H1 (cell line): ENCODE measurements at regions not wholly inside any gene's neighbourhood (a gene's known extent, or its start where the extent isn't known, plus 50 kb on each side); places are given as distances from the start of the nearest gene placed in this dataset.

Experiments
- ASH2L ChIP-seq: fragments of 200-600, 300-600 bp; sonication (generic); IDR thresholded peaks from one replicate; pipeline ENCODE4 v1.7.1; 2017; ENCODE audit warnings: low read length
- ATF2 ChIP-seq: IDR thresholded peaks from 2 replicates; pipeline ENCODE4 v1.6.1; 2012; ENCODE audit warnings: low read length, inconsistent platforms
- CHD1 ChIP-seq: IDR thresholded peaks from 2 replicates; pipeline ENCODE4 v1.6.1; 2012; ENCODE audit warnings: low read depth, low read length, improper control_type of control experiment
- CTCF ChIP-seq, 3 experiments: IDR thresholded peaks; 1 replicate in 2 of 3; 2 replicates in 1 of 3; pipeline versions ENCODE4 v1.5.1 to v1.6.1; 2011; ENCODE audit warnings: low read length in 3 of 3, mild to moderate bottlenecking in 3 of 3, inconsistent platforms in 2 of 3, low read depth in 1 of 3, moderate library complexity in 1 of 3; ENCODE audit not compliant: insufficient read depth in 1 of 3; ENCODE audit errors: control extremely low read depth in 1 of 3
- E2F6 ChIP-seq: IDR thresholded peaks from 2 replicates; pipeline ENCODE4 v1.6.1; 2012; ENCODE audit warnings: inconsistent platforms
- EGR1 ChIP-seq: IDR thresholded peaks from 2 replicates; pipeline ENCODE4 v1.6.1; 2011; ENCODE audit warnings: low read depth, low read length, borderline replicate concordance
- EP300 ChIP-seq, 2 experiments: IDR thresholded peaks; 1 replicate in 1 of 2; 2 replicates in 1 of 2; pipeline ENCODE4 v1.6.1; 2011 to 2012; ENCODE audit warnings: low read depth in 2 of 2, low read length in 2 of 2, mild to moderate bottlenecking in 2 of 2, borderline replicate concordance in 1 of 2, inconsistent platforms in 1 of 2, moderate library complexity in 1 of 2
- EZH2 ChIP-seq: fragments of 200-600 bp; sonication (generic); IDR thresholded peaks from 2 replicates; pipeline ENCODE4 v1.7.1; 2012; ENCODE audit warnings: low read depth, mild to moderate bottlenecking, moderate library complexity, low read length, inconsistent platforms; ENCODE audit not compliant: severe bottlenecking
- GTF2F1 ChIP-seq: IDR thresholded peaks from 2 replicates; pipeline ENCODE4 v1.6.1; 2012; ENCODE audit warnings: low read depth, low read length, improper control_type of control experiment, borderline replicate concordance
- HDAC2 ChIP-seq, 2 experiments: fragments of 300-600 bp in 1 of 2; sonication (generic) in 1 of 2; IDR thresholded peaks; 2 replicates each; pipeline ENCODE4 v1.6.1; 2011 to 2012; ENCODE audit warnings: low read depth in 2 of 2, low read length in 2 of 2, mild to moderate bottlenecking in 2 of 2, moderate library complexity in 2 of 2, borderline replicate concordance in 1 of 2, inconsistent platforms in 1 of 2
- MAX ChIP-seq: IDR thresholded peaks from 2 replicates; pipeline ENCODE4 v1.6.1; 2012; ENCODE audit warnings: inconsistent platforms
- POLR2A ChIP-seq, 2 experiments: IDR thresholded peaks; 1 replicate in 1 of 2; 2 replicates in 1 of 2; pipeline ENCODE4 v1.6.1; 2011; ENCODE audit warnings: low read depth in 2 of 2, low read length in 2 of 2, mild to moderate bottlenecking in 2 of 2; ENCODE audit errors: control extremely low read depth in 1 of 2
- SIX5 ChIP-seq: IDR thresholded peaks from 2 replicates; pipeline ENCODE4 v1.6.1; 2011; ENCODE audit warnings: mild to moderate bottlenecking, low read depth, low read length
- ZNF274 ChIP-seq: IDR thresholded peaks from 2 replicates; pipeline ENCODE4 v1.7.0; 2012; ENCODE audit warnings: low read length, borderline replicate concordance; ENCODE audit errors: extremely low read depth

- no peak for TF ChIP-seq POLR2A (IDR thresholded peaks at IDR 0.05; ENCODE audit: control extremely low read depth in 1 of 2, low read depth in 2 of 2, low read length in 2 of 2)
- no peak for TF ChIP-seq EP300 (IDR thresholded peaks at IDR 0.05; ENCODE audit: borderline replicate concordance in 1 of 2, low read depth in 2 of 2, low read length in 2 of 2)
- TF ChIP-seq CTCF (IDR thresholded peaks at IDR 0.05; ENCODE audit: control extremely low read depth in 1 of 3, insufficient read depth in 1 of 3, low read depth in 1 of 3, low read length in 3 of 3): no peak
- TF ChIP-seq EGR1: no peak
- TF ChIP-seq SIX5: no peak
- TF ChIP-seq GTF2F1: no peak
- TF ChIP-seq MAX: no peak
- TF ChIP-seq ZNF274: no peak
- TF ChIP-seq ASH2L: no peak
- no peak for TF ChIP-seq CHD1
- no peak for TF ChIP-seq ATF2
- no peak for TF ChIP-seq EZH2
- TF ChIP-seq E2F6: no peak
- TF ChIP-seq HDAC2 (IDR thresholded peaks at IDR 0.05; ENCODE audit: borderline replicate concordance in 1 of 2, low read depth in 2 of 2, low read length in 2 of 2): no peak
Observed at GRCh38 chr14:86858591-86858990, 1134.4 kb downstream of the GALC start.
